Progenitor cell of endocrine pancreas (in vitro differentiated cells): ENCODE measurements at regions not wholly inside any gene's neighbourhood (a gene's known extent, or its start where the extent isn't known, plus 50 kb on each side); places are given as distances from the start of the nearest gene placed in this dataset.

Source experiments
- DNase-seq: peaks from one replicate; pipeline ENCODE4 v3.0.0; 2021; ENCODE audit warnings: low spot score; ENCODE audit not compliant: unreplicated experiment
- H3K27ac Mint-ChIP-seq: 2 replicates; pipeline ENCODE4 v1.8.0; 2021; ENCODE audit warnings: mild to moderate bottlenecking, moderate library complexity, mixed read lengths
- H3K27me3 Mint-ChIP-seq: 2 replicates; pipeline ENCODE4 v1.8.0; 2021; ENCODE audit warnings: mixed read lengths
- H3K36me3 Mint-ChIP-seq: 2 replicates; pipeline ENCODE4 v1.8.0; 2022; ENCODE audit warnings: mixed read lengths; ENCODE audit not compliant: insufficient read depth
- H3K4me1 Mint-ChIP-seq: 2 replicates; pipeline ENCODE4 v1.8.0; 2021; ENCODE audit warnings: low read depth, mixed read lengths
- H3K4me3 Mint-ChIP-seq: 2 replicates; pipeline ENCODE4 v1.8.0; 2021; ENCODE audit warnings: low read depth, mild to moderate bottlenecking, moderate library complexity, mixed read lengths
- H3K9me3 Mint-ChIP-seq: 2 replicates; pipeline ENCODE4 v1.8.0; 2021; ENCODE audit warnings: low read depth, mixed read lengths
- TF ChIP-seq, protein P1 (sequence below): fragments of 200-600 bp; sonication (generic); IDR thresholded peaks from one replicate; pipeline ENCODE4 v1.5.0; 2021; ENCODE audit warnings: antibody characterized with exemption, mild to moderate bottlenecking; ENCODE audit not compliant: unreplicated experiment

DNA sequence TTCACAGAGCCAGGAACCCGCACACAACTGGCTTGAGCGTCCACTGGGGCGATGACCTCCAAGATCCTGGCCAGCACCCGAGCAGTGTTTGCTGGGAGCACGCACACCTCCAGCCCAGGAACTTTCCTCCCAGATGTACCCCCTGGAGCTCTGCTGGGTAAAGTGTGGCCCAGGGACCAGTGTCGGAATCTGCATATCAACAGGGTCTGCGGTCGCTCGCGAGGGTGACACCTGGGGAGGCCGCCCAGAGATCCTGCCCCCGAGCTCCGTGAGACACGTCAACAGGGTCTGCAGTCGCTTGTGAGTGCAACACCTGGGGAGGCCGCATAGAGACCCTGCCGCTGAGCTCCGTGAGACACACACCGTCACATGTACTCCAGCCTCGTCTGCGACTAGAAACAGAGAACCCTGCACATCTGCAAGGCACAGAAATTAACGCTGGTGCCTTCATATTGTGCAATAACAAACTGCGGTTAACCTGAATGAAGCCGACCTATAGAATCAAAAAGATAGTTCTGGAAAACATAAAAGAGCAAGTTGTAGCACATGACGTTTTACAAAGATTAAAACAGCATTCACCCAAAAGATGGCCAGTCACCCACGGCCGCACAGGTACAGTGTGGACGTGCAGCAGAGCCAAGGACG is 172.4 kb downstream of the BRD1 start:
- DNase-seq: no peak
- H3K4me3 Mint-ChIP-seq: no peak overlapping the region
- peaks cover 2% of the 10 kb centered on the region for H3K4me1 Mint-ChIP-seq
- H3K36me3 Mint-ChIP-seq: no peaks in the 10 kb centered on the region
- H3K27ac Mint-ChIP-seq: no peak overlapping the region
- TF ChIP-seq, protein P1, sequence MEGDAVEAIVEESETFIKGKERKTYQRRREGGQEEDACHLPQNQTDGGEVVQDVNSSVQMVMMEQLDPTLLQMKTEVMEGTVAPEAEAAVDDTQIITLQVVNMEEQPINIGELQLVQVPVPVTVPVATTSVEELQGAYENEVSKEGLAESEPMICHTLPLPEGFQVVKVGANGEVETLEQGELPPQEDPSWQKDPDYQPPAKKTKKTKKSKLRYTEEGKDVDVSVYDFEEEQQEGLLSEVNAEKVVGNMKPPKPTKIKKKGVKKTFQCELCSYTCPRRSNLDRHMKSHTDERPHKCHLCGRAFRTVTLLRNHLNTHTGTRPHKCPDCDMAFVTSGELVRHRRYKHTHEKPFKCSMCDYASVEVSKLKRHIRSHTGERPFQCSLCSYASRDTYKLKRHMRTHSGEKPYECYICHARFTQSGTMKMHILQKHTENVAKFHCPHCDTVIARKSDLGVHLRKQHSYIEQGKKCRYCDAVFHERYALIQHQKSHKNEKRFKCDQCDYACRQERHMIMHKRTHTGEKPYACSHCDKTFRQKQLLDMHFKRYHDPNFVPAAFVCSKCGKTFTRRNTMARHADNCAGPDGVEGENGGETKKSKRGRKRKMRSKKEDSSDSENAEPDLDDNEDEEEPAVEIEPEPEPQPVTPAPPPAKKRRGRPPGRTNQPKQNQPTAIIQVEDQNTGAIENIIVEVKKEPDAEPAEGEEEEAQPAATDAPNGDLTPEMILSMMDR: no peak
- H3K9me3 Mint-ChIP-seq: no peaks in the 10 kb centered on the region
- peaks cover 37% of the 10 kb centered on the region for H3K27me3 Mint-ChIP-seq

DNA sequence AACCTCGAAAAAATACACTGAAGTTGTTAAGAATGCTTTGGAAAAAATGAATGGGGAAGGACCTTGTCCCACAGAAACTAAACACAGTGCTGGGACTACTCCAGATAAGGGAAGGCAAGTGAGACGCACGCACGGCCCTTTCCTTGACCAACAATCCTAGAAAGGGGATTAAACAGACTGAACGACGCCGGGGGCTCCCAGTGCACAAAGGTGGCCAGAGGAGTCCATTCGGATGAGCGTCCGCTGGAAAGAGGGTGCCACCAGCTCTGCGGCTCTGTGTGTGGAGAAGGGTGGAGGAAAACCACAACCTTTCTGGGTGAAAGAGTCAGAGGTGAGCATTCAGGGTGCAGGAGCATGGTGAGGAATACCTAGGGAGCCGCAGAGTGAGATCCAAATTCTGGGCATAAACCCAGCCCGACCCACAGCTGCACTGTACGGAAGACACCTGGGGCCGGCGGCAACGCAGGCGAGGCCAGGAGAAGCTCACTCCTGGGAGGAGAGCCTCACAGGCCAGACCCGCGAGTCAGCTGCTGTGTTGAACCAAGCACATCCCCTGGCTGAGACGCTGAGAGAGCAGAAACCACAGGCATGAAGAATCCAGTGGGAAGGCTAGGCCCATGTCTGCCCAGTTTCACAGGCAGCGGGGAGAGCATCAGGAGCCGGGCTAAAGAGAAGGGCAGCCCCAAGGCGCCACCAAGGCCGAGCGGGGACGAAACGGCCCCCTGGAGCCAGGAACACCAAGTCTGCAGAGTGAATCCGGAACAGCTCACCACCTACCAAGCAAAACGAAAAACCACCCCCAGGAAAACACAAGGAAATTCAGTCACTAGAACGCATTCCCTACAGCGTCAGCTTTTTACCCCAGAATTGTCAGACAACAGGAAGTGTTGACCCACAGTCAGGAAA is 177.1 kb downstream of the BRD1 start:
- TF ChIP-seq, protein P1: no peak
- H3K27ac Mint-ChIP-seq: no peak overlapping the region
- H3K27me3 Mint-ChIP-seq: peaks cover 46% of the 10 kb centered on the region
- peaks cover 4% of the 10 kb centered on the region for H3K4me1 Mint-ChIP-seq
- DNase-seq: no peak
- no peaks in the 10 kb centered on the region for H3K9me3 Mint-ChIP-seq
- H3K4me3 Mint-ChIP-seq: no peak overlapping the region
- H3K36me3 Mint-ChIP-seq: no peaks in the 10 kb centered on the region

DNA sequence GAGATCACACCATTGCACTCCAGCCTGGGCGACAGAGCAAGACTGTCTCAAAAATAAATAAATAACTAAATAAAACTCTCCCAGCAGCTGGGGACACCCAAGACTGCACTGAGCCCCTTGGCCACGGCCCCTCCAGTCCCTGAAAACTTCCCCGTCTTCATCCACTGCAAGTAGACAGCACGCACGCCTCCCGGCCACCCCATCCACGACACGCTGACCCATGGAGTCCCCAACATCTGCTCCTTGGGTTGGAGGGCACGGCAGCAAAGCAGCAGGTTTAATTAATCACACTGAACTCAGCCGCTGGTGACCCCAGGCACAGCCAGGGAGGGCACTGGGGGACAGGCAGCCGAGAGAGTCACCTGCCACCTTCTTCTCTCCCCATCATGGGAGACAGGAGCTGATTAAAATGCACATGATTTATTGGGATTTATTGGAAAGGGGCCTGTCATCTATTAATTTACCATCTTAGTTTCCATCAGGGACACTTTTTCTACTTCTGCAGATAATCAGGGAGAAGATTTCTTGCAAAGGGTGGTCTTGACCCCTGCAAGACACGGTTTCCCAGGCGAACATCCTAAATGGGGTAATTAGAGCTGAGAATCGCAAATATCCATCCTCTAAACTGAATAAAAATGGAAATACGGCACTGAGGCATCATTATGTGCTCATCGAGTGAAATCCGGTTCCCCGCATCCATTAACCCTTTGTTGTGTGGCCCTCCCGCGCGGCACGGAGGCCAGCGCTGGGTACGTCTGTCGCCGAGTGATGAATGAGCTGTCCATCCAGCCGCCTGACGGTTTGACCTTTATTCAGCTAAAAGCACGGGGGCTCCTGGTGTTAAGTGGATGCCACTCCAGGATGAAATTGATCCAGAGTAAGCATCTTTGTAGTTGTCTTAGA is 178.3 kb downstream of the BRD1 start:
- Mint-ChIP-seq H3K27me3 (peaks cover 39% of the 10 kb centered on the region), H3K9me3 (no peaks in the 10 kb centered on the region), H3K4me3 (no peak overlapping the region), H3K4me1 (peaks cover 4% of the 10 kb centered on the region), H3K36me3 (no peaks in the 10 kb centered on the region), H3K27ac (no peak overlapping the region)
- DNase-seq: no peak
- TF ChIP-seq, protein P1: no peak

DNA sequence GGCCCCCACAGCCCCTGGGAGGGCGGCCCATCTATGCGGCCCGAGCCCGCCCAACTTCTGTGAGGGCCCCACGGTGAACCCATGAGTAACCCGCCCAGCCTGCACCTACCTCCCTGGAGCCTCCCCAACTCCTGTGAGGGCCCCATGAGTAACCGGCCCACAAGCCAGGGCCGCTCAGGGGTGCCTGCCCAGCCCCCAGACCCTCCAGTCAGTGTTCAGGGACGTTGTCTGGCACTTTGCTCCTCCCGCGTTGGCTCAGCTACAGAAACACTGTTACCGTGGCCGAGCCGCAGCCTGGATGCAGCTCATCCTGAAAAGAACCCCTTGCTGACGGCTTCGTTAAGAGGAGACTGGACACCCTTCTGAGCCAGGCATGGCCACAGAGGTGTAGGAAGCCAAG is 179.6 kb downstream of the BRD1 start:
- peaks cover 4% of the 10 kb centered on the region for H3K4me1 Mint-ChIP-seq
- H3K27me3 Mint-ChIP-seq: peaks cover 38% of the 10 kb centered on the region
- TF ChIP-seq, protein P1: no peak
- H3K27ac Mint-ChIP-seq: no peak overlapping the region
- no peaks in the 10 kb centered on the region for H3K36me3 Mint-ChIP-seq
- H3K4me3 Mint-ChIP-seq: no peak overlapping the region
- no peak for DNase-seq
- no peaks in the 10 kb centered on the region for H3K9me3 Mint-ChIP-seq

DNA sequence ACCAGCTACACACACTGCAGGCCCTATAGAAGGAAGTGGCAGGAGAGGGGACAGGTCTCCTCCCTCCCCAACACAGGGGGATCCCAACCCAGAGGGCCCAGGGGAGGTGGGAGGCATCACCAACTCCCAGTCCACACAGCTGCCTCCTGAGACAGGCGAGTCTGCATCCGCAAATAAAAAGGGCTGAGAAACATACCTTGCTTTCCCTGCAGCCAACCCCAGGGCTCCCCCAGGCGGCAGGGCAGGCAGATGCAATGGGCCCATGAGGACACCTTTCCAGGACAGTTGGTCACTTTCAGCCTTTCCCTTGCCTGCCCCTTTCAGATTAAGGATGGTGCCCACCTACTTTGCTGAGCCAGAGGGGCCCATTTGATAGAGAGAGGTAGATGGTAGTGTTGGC is 180.0 kb downstream of the BRD1 start:
- no peak overlapping the region for H3K4me3 Mint-ChIP-seq
- H3K9me3 Mint-ChIP-seq: no peaks in the 10 kb centered on the region
- H3K27me3 Mint-ChIP-seq: peaks cover 38% of the 10 kb centered on the region
- no peaks in the 10 kb centered on the region for H3K36me3 Mint-ChIP-seq
- no peak overlapping the region for H3K27ac Mint-ChIP-seq
- peaks cover 4% of the 10 kb centered on the region for H3K4me1 Mint-ChIP-seq
- DNase-seq: no peak
- TF ChIP-seq, protein P1: no peak
